Hepatocyte (in vitro differentiated cells): ENCODE measurements at regions not wholly inside any gene's neighbourhood (a gene's known extent, or its start where the extent isn't known, plus 50 kb on each side); places are given as distances from the start of the nearest gene placed in this dataset.

Experiments
- EZH2 ChIP-seq: fragments of 200-600 bp; sonication (generic); IDR thresholded peaks from 2 replicates; pipeline ENCODE4 v1.6.1; 2016; ENCODE audit warnings: antibody characterized with exemption, mild to moderate bottlenecking, borderline replicate concordance
- EZH2phosphoT487 ChIP-seq: fragments of 200-600 bp; sonication (generic); IDR thresholded peaks from one replicate; pipeline ENCODE4 v1.6.1; 2018; ENCODE audit warnings: antibody characterized with exemption, mild to moderate bottlenecking, low read depth, moderate library complexity; ENCODE audit not compliant: unreplicated experiment, severe bottlenecking

DNA sequence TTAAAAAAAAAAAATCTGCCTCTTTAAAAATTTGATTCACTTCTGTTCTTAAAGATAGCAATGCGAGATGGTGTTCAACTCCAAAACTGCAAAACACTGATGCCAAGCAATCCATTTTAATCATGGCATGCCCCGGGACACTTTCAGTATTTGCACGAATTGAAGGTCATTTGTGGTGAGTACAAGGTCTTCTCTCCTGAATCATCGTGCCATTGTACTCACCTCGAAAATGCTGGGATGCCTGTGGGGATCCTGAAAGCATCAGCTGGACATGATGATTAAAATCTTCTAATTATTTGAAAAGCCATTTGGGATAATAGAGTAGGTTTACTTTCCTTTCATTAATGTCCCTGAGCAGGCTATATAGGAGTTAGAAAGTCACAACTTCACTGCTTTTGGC is 125.1 kb upstream of the NRP1 start:
- no peak for TF ChIP-seq EZH2phosphoT487
- TF ChIP-seq EZH2: no peak
